ENCODE measurements at regions not wholly inside any gene's neighbourhood (a gene's known extent, or its start where the extent isn't known, plus 50 kb on each side); places are given as distances from the start of the nearest gene placed in this dataset.

DNA sequence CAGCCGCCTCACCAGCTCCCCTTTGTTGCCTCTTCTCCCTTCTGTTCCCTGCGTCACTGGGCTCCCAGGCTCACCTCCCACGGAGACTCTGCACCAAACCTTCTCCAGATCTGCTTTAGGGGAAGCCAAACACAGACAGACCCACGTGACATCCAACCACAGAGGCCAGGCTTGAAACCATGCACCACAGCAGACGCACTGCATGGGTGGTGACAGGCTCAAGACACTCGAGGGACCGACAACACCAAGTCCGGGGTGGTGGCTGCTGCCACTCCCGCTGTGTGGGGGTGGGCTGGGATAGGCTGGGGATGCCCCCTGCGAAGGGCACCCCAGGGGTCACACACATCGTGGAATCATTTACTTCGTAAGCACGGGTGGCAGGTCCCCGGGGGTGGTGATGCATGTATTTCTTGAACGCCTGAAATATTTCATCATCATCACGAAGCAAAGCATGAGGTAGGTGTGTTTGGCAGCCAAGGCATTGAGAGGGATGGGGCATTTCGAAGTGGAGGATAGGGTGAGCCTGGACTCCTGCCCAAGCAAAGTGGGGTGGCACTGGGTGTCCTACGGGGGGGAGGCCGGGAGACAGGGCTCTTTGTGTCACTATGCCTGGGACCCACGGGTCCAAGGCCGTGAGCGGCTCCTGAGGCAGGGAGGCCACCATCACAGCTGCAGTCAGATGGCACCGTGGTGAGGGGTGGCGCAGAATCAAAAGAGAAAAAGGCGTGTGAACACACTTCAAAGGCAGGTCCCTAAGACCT lies 66.8 kb upstream of the RFLNA start:
- TF ChIP-seq, protein P1, sequence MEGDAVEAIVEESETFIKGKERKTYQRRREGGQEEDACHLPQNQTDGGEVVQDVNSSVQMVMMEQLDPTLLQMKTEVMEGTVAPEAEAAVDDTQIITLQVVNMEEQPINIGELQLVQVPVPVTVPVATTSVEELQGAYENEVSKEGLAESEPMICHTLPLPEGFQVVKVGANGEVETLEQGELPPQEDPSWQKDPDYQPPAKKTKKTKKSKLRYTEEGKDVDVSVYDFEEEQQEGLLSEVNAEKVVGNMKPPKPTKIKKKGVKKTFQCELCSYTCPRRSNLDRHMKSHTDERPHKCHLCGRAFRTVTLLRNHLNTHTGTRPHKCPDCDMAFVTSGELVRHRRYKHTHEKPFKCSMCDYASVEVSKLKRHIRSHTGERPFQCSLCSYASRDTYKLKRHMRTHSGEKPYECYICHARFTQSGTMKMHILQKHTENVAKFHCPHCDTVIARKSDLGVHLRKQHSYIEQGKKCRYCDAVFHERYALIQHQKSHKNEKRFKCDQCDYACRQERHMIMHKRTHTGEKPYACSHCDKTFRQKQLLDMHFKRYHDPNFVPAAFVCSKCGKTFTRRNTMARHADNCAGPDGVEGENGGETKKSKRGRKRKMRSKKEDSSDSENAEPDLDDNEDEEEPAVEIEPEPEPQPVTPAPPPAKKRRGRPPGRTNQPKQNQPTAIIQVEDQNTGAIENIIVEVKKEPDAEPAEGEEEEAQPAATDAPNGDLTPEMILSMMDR (IDR thresholded peaks at IDR 0.05; ENCODE audit: extremely low read depth, low read depth, low read length): no peak
- DNase-seq (ENCODE audit: insufficient read length, low spot score, missing footprints): no peak
- Histone ChIP-seq H3K9me3 (ENCODE audit: low read depth, low read length) (peaks cover 4% of the 10 kb centered on the region), H3K4me1 (ENCODE audit: insufficient read depth, low read length) (peaks cover 7% of the 10 kb centered on the region), H3K4me2 (ENCODE audit: insufficient read depth, low read length) (no peak overlapping the region), H3K4me3 (ENCODE audit: insufficient read depth, low read length) (no peak overlapping the region), H3K27me3 (ENCODE audit: insufficient read depth, low read length) (peaks cover 32% of the 10 kb centered on the region), H3K79me2 (ENCODE audit: insufficient read depth, low read length) (no peaks in the 10 kb centered on the region), H2AFZ (ENCODE audit: low read length) (no peak overlapping the region), H3K36me3 (ENCODE audit: insufficient read depth, low read length) (no peaks in the 10 kb centered on the region), H3K27ac (ENCODE audit: low read depth, low read length) (no peak overlapping the region), H4K20me1 (ENCODE audit: insufficient read depth, low read length) (no peaks in the 10 kb centered on the region)

DNA sequence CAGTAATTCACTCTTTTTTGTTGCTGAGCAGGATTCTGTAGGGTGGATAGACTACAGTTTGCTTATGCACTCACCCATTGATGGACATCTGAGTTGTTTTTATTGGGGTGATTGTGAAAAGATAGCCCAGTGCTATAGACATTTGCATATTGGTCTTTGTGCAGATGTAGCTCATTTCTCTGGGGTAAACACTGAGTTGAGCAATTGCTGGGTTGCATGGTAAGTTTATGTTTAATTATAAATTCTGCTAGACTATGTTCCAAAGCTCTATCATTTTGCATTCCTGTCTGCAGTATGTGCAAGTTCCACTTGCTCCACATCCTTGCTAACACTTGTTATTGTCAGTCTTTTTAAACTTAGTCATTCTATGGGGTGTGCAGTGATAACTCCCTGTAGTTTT lies 65.4 kb upstream of the RFLNA start:
- no peaks in the 10 kb centered on the region for H3K36me3 ChIP-seq (ENCODE audit: insufficient read depth, low read length)
- TF ChIP-seq, protein P1 (IDR thresholded peaks at IDR 0.05; ENCODE audit: extremely low read depth, low read depth, low read length): no peak
- peaks cover 21% of the 10 kb centered on the region for H3K4me1 ChIP-seq (ENCODE audit: insufficient read depth, low read length)
- no peak overlapping the region for H3K4me3 ChIP-seq (ENCODE audit: insufficient read depth, low read length)
- no peak overlapping the region for H3K27ac ChIP-seq (ENCODE audit: low read depth, low read length)
- no peak overlapping the region for H3K4me2 ChIP-seq (ENCODE audit: insufficient read depth, low read length)
- H3K9me3 ChIP-seq (ENCODE audit: low read depth, low read length): peaks cover 4% of the 10 kb centered on the region
- peaks cover 20% of the 10 kb centered on the region for H3K27me3 ChIP-seq (ENCODE audit: insufficient read depth, low read length)
- H3K79me2 ChIP-seq (ENCODE audit: insufficient read depth, low read length): no peaks in the 10 kb centered on the region
- DNase-seq (ENCODE audit: insufficient read length, low spot score, missing footprints): no peak
- H2AFZ ChIP-seq (ENCODE audit: low read length): no peak overlapping the region
- no peaks in the 10 kb centered on the region for H4K20me1 ChIP-seq (ENCODE audit: insufficient read depth, low read length)

DNA sequence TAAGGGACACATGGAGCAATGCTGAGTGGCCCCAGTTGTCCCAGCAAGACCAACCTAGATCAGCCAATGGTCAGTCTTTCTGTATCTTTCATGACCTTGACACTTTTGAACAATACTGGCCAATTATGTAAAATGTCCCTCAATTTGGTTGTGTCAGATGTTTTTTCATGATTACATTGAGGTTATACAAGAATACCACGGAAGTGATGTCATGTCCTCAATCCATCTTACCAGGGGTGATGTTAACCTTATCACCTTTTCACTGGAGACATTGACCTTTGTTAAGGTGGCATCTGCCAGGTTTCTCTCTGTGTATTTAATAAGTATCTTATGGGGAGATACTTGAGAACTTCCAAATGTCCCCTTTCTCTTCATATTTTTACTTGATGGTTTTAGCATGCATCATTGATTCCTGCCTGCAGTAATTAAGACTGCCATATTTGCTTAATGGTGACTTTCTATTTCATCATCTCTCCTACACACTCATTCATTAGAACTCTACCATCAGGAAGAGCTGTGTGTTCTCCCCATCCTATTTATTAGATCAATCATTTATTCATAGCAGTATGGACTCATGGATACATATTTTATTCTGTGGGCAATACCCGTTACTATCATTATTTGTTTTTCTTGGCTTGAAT lies 64.7 kb upstream of the RFLNA start:
- Histone ChIP-seq H3K4me3 (ENCODE audit: insufficient read depth, low read length) (no peak overlapping the region), H2AFZ (ENCODE audit: low read length) (no peak overlapping the region), H3K9me3 (ENCODE audit: low read depth, low read length) (peaks cover 4% of the 10 kb centered on the region), H3K4me1 (ENCODE audit: insufficient read depth, low read length) (peaks cover 25% of the 10 kb centered on the region), H3K36me3 (ENCODE audit: insufficient read depth, low read length) (no peaks in the 10 kb centered on the region), H3K27me3 (ENCODE audit: insufficient read depth, low read length) (peaks cover 13% of the 10 kb centered on the region), H3K27ac (ENCODE audit: low read depth, low read length) (no peak overlapping the region), H3K79me2 (ENCODE audit: insufficient read depth, low read length) (no peaks in the 10 kb centered on the region), H4K20me1 (ENCODE audit: insufficient read depth, low read length) (no peaks in the 10 kb centered on the region), H3K4me2 (ENCODE audit: insufficient read depth, low read length) (no peak overlapping the region)
- DNase-seq (ENCODE audit: insufficient read length, low spot score, missing footprints): no peak
- TF ChIP-seq, protein P1 (IDR thresholded peaks at IDR 0.05; ENCODE audit: extremely low read depth, low read depth, low read length): no peak

DNA sequence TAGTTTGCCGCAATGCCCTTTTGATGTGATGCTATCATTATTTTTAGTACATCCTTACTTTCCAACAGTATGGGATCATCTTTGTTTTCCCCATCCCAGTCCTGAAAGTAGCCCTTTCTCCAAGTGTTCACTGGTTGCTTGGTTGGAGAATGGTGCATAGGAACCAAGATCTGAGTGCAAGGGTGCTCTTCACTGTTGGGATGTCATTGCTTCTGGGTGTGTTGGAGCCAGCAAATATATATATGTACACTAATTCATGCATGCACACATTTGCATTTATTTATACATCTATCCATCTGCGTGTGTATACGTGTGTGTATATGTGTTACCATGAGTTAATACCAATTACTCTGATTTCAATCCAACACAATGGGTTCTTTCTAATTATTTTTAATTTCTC lies 64.1 kb upstream of the RFLNA start:
- TF ChIP-seq, protein P1 (IDR thresholded peaks at IDR 0.05; ENCODE audit: extremely low read depth, low read depth, low read length): no peak
- Histone ChIP-seq H3K4me3 (ENCODE audit: insufficient read depth, low read length) (no peak overlapping the region), H3K9me3 (ENCODE audit: low read depth, low read length) (peaks cover 4% of the 10 kb centered on the region), H3K4me1 (ENCODE audit: insufficient read depth, low read length) (peaks cover 30% of the 10 kb centered on the region), H2AFZ (ENCODE audit: low read length) (no peak overlapping the region), H3K36me3 (ENCODE audit: insufficient read depth, low read length) (no peaks in the 10 kb centered on the region), H4K20me1 (ENCODE audit: insufficient read depth, low read length) (no peaks in the 10 kb centered on the region), H3K27me3 (ENCODE audit: insufficient read depth, low read length) (peaks cover 9% of the 10 kb centered on the region), H3K27ac (ENCODE audit: low read depth, low read length) (no peak overlapping the region), H3K4me2 (ENCODE audit: insufficient read depth, low read length) (no peak overlapping the region), H3K79me2 (ENCODE audit: insufficient read depth, low read length) (no peaks in the 10 kb centered on the region)
- no peak for DNase-seq (ENCODE audit: insufficient read length, low spot score, missing footprints)
